ENCODE measurements at regions not wholly inside any gene's neighbourhood (a gene's known extent, or its start where the extent isn't known, plus 50 kb on each side); places are given as distances from the start of the nearest gene placed in this dataset.

DNA sequence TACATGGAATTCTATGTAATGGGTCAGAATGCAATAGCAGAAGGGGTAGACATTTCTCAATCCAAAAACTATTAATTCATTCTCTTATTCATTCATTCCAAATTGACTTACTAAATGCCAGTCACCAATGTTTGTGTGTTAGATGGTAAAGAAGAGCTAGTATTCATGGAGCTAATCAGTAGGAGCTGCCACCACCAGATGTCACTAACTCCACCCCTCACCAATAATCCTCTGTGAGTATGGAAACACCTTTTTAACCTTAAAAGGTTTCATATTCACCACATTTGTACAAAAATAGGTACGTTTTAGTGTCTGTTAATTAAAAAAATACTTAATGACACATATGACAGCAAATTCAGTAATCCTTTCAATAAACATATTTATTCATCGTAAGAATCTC is 131.8 kb upstream of the PKN2 start:
- TF ChIP-seq, protein P1, sequence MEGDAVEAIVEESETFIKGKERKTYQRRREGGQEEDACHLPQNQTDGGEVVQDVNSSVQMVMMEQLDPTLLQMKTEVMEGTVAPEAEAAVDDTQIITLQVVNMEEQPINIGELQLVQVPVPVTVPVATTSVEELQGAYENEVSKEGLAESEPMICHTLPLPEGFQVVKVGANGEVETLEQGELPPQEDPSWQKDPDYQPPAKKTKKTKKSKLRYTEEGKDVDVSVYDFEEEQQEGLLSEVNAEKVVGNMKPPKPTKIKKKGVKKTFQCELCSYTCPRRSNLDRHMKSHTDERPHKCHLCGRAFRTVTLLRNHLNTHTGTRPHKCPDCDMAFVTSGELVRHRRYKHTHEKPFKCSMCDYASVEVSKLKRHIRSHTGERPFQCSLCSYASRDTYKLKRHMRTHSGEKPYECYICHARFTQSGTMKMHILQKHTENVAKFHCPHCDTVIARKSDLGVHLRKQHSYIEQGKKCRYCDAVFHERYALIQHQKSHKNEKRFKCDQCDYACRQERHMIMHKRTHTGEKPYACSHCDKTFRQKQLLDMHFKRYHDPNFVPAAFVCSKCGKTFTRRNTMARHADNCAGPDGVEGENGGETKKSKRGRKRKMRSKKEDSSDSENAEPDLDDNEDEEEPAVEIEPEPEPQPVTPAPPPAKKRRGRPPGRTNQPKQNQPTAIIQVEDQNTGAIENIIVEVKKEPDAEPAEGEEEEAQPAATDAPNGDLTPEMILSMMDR (IDR thresholded peaks at IDR 0.05 in 4 of 5, conservative IDR thresholded peaks at IDR 0.05 in 1 of 5) = no peak
- no peak for TF ChIP-seq POLR2A (IDR thresholded peaks at IDR 0.05)

All from gastrocnemius medialis (tissue), 4 donors.